ENCODE measurements at regions not wholly inside any gene's neighbourhood (a gene's known extent, or its start where the extent isn't known, plus 50 kb on each side); places are given as distances from the start of the nearest gene placed in this dataset.

DNA sequence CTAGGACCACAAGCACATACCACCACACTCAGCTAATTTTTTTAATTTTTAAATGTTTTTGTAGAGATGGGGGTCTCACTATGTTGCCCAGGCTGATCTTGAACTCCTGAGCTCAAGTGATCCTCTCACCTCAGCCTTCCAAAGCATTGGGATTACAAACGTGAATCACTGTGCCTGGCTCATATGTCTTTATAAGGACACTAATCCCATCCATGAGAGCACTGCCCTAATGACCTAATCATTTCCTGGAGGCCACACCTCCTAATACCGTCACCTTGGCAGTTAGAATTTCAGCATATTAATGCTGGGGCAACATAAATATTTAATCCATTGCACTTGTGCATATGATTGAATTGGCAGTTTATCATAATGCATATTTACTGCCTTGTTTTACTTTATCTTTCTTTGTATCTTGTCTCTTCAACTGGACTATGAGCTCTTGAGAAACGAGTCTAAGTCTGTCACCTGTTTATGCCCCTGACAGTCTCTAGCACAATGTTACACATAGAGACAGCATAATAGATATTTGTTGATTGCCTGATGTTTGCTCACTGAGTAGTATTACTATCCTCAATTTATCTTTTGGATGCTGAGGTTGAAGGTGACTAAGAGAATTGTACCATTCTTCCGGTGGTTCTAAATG is 172.0 kb downstream of the AASDH start:
- TF ChIP-seq, protein P1, sequence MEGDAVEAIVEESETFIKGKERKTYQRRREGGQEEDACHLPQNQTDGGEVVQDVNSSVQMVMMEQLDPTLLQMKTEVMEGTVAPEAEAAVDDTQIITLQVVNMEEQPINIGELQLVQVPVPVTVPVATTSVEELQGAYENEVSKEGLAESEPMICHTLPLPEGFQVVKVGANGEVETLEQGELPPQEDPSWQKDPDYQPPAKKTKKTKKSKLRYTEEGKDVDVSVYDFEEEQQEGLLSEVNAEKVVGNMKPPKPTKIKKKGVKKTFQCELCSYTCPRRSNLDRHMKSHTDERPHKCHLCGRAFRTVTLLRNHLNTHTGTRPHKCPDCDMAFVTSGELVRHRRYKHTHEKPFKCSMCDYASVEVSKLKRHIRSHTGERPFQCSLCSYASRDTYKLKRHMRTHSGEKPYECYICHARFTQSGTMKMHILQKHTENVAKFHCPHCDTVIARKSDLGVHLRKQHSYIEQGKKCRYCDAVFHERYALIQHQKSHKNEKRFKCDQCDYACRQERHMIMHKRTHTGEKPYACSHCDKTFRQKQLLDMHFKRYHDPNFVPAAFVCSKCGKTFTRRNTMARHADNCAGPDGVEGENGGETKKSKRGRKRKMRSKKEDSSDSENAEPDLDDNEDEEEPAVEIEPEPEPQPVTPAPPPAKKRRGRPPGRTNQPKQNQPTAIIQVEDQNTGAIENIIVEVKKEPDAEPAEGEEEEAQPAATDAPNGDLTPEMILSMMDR (IDR thresholded peaks at IDR 0.05), result no peak
- TF ChIP-seq GABPA (IDR thresholded peaks at IDR 0.05; ENCODE audit: low read depth), result no peak
- no peak for TF ChIP-seq NRF1 (IDR thresholded peaks at IDR 0.05; ENCODE audit: low read depth, low read length)
- TF ChIP-seq YY1 (IDR thresholded peaks at IDR 0.05; ENCODE audit: low read depth), result no peak
- TF ChIP-seq EP300 (IDR thresholded peaks at IDR 0.05; ENCODE audit: borderline replicate concordance in 1 of 2, low read depth in 1 of 2, low read length in 1 of 2), result no peak
- TF ChIP-seq FOXJ3 (CRISPR knock-in tag; IDR thresholded peaks at IDR 0.05), result no peak
- TF ChIP-seq POLR2AphosphoS5 (IDR thresholded peaks at IDR 0.05; ENCODE audit: low read depth, low read length), result no peak
- TF ChIP-seq, protein P2, sequence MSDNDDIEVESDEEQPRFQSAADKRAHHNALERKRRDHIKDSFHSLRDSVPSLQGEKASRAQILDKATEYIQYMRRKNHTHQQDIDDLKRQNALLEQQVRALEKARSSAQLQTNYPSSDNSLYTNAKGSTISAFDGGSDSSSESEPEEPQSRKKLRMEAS (IDR thresholded peaks at IDR 0.05; ENCODE audit: low read depth), result no peak
- no peak for TF ChIP-seq EZH2phosphoT487 (IDR thresholded peaks at IDR 0.05; ENCODE audit: borderline replicate concordance, low read depth)
- TF ChIP-seq, protein P3, sequence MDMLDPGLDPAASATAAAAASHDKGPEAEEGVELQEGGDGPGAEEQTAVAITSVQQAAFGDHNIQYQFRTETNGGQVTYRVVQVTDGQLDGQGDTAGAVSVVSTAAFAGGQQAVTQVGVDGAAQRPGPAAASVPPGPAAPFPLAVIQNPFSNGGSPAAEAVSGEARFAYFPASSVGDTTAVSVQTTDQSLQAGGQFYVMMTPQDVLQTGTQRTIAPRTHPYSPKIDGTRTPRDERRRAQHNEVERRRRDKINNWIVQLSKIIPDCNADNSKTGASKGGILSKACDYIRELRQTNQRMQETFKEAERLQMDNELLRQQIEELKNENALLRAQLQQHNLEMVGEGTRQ (IDR thresholded peaks at IDR 0.05; ENCODE audit: borderline replicate concordance, low read depth, low read length), result no peak
